Heart right ventricle (tissue), 16 donors: ENCODE measurements at regions not wholly inside any gene's neighbourhood (a gene's known extent, or its start where the extent isn't known, plus 50 kb on each side); places are given as distances from the start of the nearest gene placed in this dataset.

Source experiments
- ATAC-seq, 8 donors: fragments of 200-7000 bp; cut with Tn5 transposase; one replicate each; pipeline ENCODE4 v1.9.1; 2020; ENCODE audit warnings: mild to moderate bottlenecking in 8 of 8, moderate library complexity in 8 of 8, moderate number of reproducible peaks in 1 of 8
- DNase-seq, 2 donors: peaks; one replicate each; pipeline ENCODE4 v3.0.0-alpha.2; 2020
- H3K27ac ChIP-seq, 10 donors: fragments of 200-600 bp; sonication (generic) in 2 of 10; one replicate each; pipeline versions ENCODE4 v1.5.0 to v1.8.0; 2020 to 2022; ENCODE audit warnings: mild to moderate bottlenecking in 3 of 10
- H3K27me3 ChIP-seq, 7 donors: fragments of 200-600 bp; one replicate each; pipeline ENCODE4 v1.8.0; 2021 to 2022; ENCODE audit warnings: mild to moderate bottlenecking in 2 of 7
- H3K36me3 ChIP-seq, 9 donors: fragments of 200-600 bp; sonication (generic) in 1 of 9; one replicate each; pipeline versions ENCODE4 v1.5.0 to v1.8.0; 2020 to 2022; ENCODE audit warnings: mild to moderate bottlenecking in 2 of 9
- H3K4me1 ChIP-seq, 9 donors: fragments of 200-600 bp; sonication (generic) in 1 of 9; one replicate each; pipeline versions ENCODE4 v1.5.0 to v1.8.0; 2020 to 2022; ENCODE audit warnings: mild to moderate bottlenecking in 4 of 9
- H3K4me3 ChIP-seq, 10 donors: fragments of 200-600 bp; sonication (generic) in 2 of 10; one replicate each; pipeline versions ENCODE4 v1.5.0 to v1.8.0; 2020 to 2022; ENCODE audit warnings: mild to moderate bottlenecking in 7 of 10, moderate library complexity in 2 of 10
- H3K9me3 ChIP-seq, 11 donors: fragments of 200-600 bp in 10 of 11; sonication (generic) in 2 of 11; one replicate each; pipeline versions ENCODE4 v1.5.0 to v1.8.0; 2013 to 2022; ENCODE audit warnings: mild to moderate bottlenecking in 2 of 11, control low read depth in 1 of 11, moderate library complexity in 1 of 11
- WGBS, 2 donors: extraction: QIAGEN DNeasy Blood & Tissue Kit; methylation state at CpG; one replicate each; pipeline ENCODE4 v1.1.7; 2013; ENCODE audit warnings: inconsistent platforms in 1 of 2; 5-methylcytosine and 5-hydroxymethylcytosine counted together
- intact Hi-C, 10 donors: fragments of 100-400 bp; cut with DNase I; formaldehyde crosslinking; loops; one replicate each; pipeline versions ENCODE4 v1.11.1 to v1.14.2; 2022
- TF ChIP-seq, protein P1 (sequence below), 9 donors: fragments of 200-600 bp; sonication (generic) in 2 of 9; IDR thresholded peaks; one replicate each; pipeline versions ENCODE4 v1.5.0 to v1.8.0; 2021 to 2022; ENCODE audit warnings: antibody characterized with exemption in 9 of 9, mild to moderate bottlenecking in 5 of 9, moderate library complexity in 1 of 9
- donor health status: Arrhythmogenic right ventricular cardiomyopathy.
- donor health status: ischemic (EF 13 %, LVEDD 7.1; RV severe dilation, severe dysfunction).
- donor health status: healthy with polysubstance abuse.
- donor health status: DM: no; HTN: yes; CAD: no.
- donor health status: DM: no; HTN: no; CAD: no.
- donor health status: ischemic (EF 25% LVEDD 6.9; RV normal size, moderate dysfunction).
- donor health status: ischemic (EF 25% LVEDD 5.7; RV mildly dilated, moderate dysfunction).
- donor health status: healthy.
- donor health status: DM: yes; HTN: yes; CAD: no.
- donor health status: Ischemic cardiomyopathy.
- donor health status: ischemic (EF 35%, LVEDD 5.7; RV mildly dilated, moderate dysfunction).
- donor health status: nonischemic (EF 11% LVEDD 7.7; RV severe dilation, severe dysfunction).
- donor health status: DM: yes; HTN: yes; CAD: no.
- donor health status: PGD.
- donor health status: ischemic (EF 29% LVEDD 5.4; RV normal size, mild dysfunction).
- donor health status: nonischemic (EF 23%, LVEDD 6.1; RV moderate dilation, normal function).

DNA sequence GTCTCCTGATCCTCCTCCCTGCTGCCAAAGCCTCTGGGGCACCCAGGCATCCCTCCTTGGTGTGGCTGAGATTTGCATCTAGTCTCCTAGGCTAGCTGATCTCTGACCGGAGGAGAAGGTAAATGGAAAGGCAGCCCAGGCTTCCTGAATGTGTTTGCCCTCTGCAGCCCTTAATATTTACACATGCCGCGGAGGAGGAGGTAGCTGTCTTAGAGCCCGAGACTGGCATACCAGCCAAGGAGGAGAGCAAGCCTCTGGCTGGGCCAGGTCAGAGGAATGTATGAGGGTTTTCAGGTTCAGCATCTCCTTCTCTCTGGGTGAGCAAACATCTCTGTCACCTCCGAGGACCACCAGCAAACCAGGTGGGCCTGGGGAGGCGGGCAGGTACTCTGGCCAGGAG, 86.0 kb upstream of the GRIK3 start:
- intact Hi-C loops: no loop called here
- ATAC-seq (no peak), DNase-seq (no peak)
- H3K9me3 ChIP-seq: peaks cover 0 to 13% (median 0%) of the 10 kb centered on the region in 11 donors
- H3K27ac ChIP-seq: no peak overlapping the region
- 72 to 80% methylated on average over 6 of the region's 6 CpGs for WGBS, 2 donors
- H3K4me1 ChIP-seq: no peaks in the 10 kb centered on the region
- TF ChIP-seq, protein P1, sequence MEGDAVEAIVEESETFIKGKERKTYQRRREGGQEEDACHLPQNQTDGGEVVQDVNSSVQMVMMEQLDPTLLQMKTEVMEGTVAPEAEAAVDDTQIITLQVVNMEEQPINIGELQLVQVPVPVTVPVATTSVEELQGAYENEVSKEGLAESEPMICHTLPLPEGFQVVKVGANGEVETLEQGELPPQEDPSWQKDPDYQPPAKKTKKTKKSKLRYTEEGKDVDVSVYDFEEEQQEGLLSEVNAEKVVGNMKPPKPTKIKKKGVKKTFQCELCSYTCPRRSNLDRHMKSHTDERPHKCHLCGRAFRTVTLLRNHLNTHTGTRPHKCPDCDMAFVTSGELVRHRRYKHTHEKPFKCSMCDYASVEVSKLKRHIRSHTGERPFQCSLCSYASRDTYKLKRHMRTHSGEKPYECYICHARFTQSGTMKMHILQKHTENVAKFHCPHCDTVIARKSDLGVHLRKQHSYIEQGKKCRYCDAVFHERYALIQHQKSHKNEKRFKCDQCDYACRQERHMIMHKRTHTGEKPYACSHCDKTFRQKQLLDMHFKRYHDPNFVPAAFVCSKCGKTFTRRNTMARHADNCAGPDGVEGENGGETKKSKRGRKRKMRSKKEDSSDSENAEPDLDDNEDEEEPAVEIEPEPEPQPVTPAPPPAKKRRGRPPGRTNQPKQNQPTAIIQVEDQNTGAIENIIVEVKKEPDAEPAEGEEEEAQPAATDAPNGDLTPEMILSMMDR (IDR thresholded peaks at IDR 0.05): no peak
- H3K27me3 ChIP-seq: peaks cover 0 to 31% (median 4%) of the 10 kb centered on the region in 7 donors
- no peaks in the 10 kb centered on the region for H3K36me3 ChIP-seq
- H3K4me3 ChIP-seq: no peak overlapping the region

DNA sequence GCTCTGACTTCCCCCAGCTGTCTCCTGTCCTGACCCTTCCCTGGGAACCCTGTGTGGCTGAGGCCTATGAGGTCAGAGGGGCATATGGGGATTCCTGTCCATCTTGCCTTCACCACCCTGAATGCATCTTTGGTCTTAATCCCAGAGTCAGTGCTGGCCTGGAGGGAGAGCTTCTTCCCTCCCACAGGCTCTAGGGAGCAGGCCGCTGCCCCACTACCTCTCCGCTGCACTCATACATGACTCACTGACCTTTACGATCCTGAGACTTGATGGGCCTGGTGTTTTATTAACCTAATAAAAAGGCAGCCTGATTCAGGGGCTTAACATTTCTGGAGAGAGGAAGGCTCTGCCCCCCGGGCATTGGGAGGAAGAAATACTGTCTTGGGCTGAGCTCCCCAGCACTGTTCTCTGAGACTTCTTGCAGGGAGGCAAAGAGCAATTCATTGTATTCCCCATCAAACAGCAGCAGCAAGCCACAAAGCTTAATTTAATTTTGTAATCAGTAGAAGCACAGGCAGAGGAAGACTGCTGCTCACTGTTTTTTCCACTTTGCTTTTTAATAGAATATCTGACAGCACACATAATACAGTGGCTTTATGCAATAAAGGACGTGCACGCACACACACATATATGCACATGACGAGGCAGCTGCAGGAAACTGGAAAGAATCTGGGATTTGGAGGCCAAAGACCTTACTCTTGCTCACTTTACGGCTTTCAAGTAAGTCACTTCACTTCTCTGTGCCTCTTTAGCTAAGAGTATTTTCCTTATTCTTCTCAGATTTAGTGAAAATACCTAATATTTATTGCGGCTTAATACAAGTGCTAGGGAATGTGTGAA, 89.2 kb upstream of the GRIK3 start:
- no peak for ATAC-seq
- Histone ChIP-seq H3K4me1 (no peaks in the 10 kb centered on the region), H3K27ac (no peak overlapping the region), H3K36me3 (no peaks in the 10 kb centered on the region), H3K27me3 (peaks cover 0 to 34% (median 8%) of the 10 kb centered on the region in 7 donors), H3K4me3 (no peak overlapping the region), H3K9me3 (peaks cover 0 to 13% (median 0%) of the 10 kb centered on the region in 11 donors)
- TF ChIP-seq, protein P1 (IDR thresholded peaks at IDR 0.05): no peak
- no peak for DNase-seq
- WGBS, 2 donors: 71 to 73% methylated on average over 9 of the region's 9 CpGs
- intact Hi-C loops: no loop called here

DNA sequence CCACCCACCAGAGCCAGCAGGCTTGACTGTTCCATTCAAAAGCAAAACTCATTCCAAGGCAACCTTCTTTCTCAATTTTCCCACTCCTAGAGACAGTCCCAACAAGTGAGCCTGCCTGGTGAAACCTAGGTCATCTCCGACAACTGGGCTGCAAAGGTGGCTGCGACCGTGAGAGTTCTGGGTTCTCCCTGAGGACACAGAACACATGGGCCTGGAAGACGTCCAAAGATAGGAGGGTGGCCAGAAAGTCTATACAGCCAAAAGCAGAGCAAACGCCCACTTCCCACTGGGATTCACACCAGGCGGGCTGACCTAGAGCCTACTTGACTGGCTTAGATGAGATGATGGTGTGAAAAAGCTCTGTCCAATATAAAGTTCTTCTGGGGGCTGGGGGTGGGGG, 90.2 kb upstream of the GRIK3 start:
- no peaks in the 10 kb centered on the region for H3K36me3 ChIP-seq
- TF ChIP-seq, protein P1 (IDR thresholded peaks at IDR 0.05): no peak
- DNase-seq: no peak
- no peak overlapping the region for H3K27ac ChIP-seq
- H3K4me3 ChIP-seq: no peak overlapping the region
- H3K9me3 ChIP-seq: peaks cover 0 to 13% (median 0%) of the 10 kb centered on the region in 11 donors
- no peaks in the 10 kb centered on the region for H3K4me1 ChIP-seq
- 41 to 47% methylated on average over 6 of the region's 6 CpGs for WGBS, 2 donors
- peaks cover 0 to 38% (median 9%) of the 10 kb centered on the region in 7 donors for H3K27me3 ChIP-seq
- ATAC-seq: no peak
- intact Hi-C loops: no loop called here

DNA sequence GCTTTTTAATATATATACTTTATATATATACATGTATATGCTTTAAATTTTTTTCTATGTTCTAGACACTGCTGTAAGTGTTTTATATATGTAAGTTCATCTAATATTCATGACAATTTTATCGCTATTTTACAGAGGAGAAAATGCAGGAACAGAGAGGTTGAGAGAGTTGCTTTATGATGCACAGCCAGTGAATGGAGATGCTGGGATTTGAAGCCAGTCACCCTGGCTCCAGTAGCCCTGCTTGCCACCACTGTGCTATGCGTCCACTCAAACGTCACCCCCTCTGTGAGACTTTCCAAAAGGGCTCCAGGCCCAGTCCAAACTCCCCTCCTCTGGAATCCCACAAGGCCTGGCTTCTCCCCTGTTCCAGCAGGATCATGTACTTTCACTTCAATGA, 91.0 kb upstream of the GRIK3 start:
- DNase-seq: no peak
- Histone ChIP-seq H3K9me3 (peaks cover 0 to 13% (median 0%) of the 10 kb centered on the region in 11 donors), H3K27me3 (peaks cover 0 to 43% (median 12%) of the 10 kb centered on the region in 7 donors), H3K4me3 (no peak overlapping the region), H3K4me1 (no peaks in the 10 kb centered on the region), H3K36me3 (no peaks in the 10 kb centered on the region), H3K27ac (no peak overlapping the region)
- no peak for ATAC-seq
- intact Hi-C loops: no loop called here
- 65 to 72% methylated on average over 3 of the region's 3 CpGs for WGBS, 2 donors
- TF ChIP-seq, protein P1 (IDR thresholded peaks at IDR 0.05): no peak
